LNCaP clone FGC (cell line): ENCODE measurements at regions not wholly inside any gene's neighbourhood (a gene's known extent, or its start where the extent isn't known, plus 50 kb on each side); places are given as distances from the start of the nearest gene placed in this dataset.
"Not testable (repeated sequence)": the region's sequence is repeated elsewhere in the genome, so short reads cannot be mapped to it uniquely, and the experiment has no call there.

ENCODE experiments used
- DNase-seq: peaks from one replicate; pipeline ENCODE4 v3.0.0-alpha.2; 2011; ENCODE audit warnings: low read depth
- H3K4me3 ChIP-seq: 2 replicates; pipeline ENCODE4 v1.5.1; 2011; ENCODE audit warnings: mild to moderate bottlenecking, low read depth, low read length, control low read depth
- TF ChIP-seq, protein P1 (sequence below): IDR thresholded peaks from 2 replicates; pipeline ENCODE4 v1.5.1; 2012; ENCODE audit warnings: mild to moderate bottlenecking; ENCODE audit not compliant: control insufficient read depth, insufficient read depth; ENCODE audit errors: extremely low read depth

DNA sequence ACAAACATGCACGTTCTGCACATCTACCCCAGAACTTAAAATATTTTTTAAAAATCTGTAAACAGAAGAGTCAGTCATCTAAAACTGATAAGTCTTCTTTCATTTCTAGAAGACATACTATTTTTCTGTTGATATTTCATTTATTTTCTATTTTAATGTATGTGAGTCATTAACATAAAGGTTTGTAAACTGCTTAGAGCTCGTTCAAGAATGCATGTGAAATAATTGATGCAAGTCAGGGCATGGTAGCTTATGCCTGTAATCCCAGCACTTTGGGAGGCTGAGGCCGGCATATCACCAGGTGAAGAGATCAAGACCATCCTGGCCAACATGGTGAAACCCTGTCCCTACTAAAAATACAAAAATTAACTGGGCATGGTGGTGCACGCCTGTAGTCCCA lies 219.9 kb upstream of the HSFY2 start:
- TF ChIP-seq, protein P1, sequence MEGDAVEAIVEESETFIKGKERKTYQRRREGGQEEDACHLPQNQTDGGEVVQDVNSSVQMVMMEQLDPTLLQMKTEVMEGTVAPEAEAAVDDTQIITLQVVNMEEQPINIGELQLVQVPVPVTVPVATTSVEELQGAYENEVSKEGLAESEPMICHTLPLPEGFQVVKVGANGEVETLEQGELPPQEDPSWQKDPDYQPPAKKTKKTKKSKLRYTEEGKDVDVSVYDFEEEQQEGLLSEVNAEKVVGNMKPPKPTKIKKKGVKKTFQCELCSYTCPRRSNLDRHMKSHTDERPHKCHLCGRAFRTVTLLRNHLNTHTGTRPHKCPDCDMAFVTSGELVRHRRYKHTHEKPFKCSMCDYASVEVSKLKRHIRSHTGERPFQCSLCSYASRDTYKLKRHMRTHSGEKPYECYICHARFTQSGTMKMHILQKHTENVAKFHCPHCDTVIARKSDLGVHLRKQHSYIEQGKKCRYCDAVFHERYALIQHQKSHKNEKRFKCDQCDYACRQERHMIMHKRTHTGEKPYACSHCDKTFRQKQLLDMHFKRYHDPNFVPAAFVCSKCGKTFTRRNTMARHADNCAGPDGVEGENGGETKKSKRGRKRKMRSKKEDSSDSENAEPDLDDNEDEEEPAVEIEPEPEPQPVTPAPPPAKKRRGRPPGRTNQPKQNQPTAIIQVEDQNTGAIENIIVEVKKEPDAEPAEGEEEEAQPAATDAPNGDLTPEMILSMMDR = no peak
- DNase-seq = no peak
- no peak overlapping the region for H3K4me3 ChIP-seq

DNA sequence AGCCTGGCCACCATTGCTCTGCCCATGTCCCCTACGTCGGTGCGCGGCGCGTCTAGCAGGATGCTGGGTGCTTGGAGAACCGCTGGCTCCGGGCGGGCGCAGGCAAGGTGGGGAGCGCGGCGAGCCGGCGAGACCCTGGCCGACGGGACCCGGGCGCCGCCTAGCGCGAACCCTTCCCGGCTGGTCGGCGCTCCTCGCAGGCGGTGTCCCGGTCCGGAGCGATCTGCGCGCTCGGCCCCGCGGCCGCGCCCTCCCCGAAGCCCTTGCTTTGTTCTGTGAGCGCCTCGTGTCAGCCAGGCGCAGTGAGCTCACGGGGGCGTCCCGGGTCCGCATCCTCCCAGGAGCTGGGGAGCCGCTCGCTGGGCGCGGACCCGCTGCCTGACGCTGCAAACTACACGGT lies 219.1 kb upstream of the HSFY2 start:
- DNase-seq, H3K4me3 ChIP-seq: not testable (repeated sequence)

DNA sequence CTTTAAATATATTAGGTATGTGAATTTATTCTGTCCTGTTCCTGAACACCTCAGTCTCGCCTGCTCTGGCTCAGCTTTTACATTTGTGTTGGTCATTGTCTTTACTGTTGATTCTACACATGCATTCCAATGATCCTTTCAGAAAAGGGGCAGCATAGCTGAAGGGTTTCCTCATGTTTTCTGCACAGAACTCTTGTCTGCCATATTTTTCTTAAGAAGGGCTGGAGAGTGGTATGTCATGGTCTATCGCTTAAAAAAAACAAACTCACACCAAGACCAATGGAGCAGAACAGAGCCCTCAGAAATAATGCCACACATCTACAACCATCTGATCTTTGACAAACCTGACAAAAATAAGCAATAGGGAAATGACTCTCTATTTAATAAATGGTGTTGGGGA lies 215.8 kb upstream of the HSFY2 start:
- DNase-seq = no peak
- TF ChIP-seq, protein P1 = no peak
- no peak overlapping the region for H3K4me3 ChIP-seq

DNA sequence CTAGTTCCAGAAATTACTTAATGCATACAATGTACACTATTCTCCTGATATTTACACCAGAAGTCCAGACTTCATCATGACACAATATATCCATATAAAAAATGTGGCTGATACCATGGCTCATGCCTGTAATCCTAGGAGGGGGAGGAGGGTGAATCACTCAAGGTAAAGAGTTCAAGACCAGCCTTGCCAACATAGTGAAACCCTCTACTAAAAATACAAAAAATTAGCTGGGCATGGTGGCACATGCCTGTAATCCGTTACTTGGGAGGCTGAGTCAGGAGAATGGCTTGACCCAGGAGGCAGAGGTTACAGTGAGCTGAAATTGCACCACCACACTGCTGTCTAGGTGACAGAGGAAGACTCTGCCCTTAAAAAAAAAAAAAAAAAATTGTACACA lies 192.5 kb upstream of the HSFY2 start:
- H3K4me3 ChIP-seq = no peak overlapping the region

DNA sequence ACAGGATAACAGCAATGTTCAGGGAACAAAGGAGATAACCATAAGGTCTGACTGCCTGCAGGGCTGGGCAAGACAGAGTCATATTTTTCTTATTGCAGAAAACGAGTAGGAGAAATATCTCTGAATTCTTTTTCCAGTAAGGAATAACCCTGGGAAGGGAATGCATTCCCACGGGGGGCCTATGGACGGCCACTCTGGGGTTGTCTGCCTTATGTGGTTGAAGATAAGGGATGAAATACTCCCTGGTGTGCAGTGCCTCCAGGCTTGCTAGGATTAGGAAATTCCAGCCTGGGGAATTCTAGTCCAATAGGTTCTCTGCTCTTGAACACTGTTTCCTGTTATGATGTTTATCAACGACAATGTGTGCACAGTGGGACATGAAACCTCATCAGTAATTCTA lies 185.3 kb upstream of the HSFY2 start:
- DNase-seq = no peak
- TF ChIP-seq, protein P1 = no peak
- H3K4me3 ChIP-seq = no peak overlapping the region

More for the DNA sequence above, 192.5 kb upstream of the HSFY2 start:
- TF ChIP-seq, protein P1 = no peak
- DNase-seq = no peak

DNA sequence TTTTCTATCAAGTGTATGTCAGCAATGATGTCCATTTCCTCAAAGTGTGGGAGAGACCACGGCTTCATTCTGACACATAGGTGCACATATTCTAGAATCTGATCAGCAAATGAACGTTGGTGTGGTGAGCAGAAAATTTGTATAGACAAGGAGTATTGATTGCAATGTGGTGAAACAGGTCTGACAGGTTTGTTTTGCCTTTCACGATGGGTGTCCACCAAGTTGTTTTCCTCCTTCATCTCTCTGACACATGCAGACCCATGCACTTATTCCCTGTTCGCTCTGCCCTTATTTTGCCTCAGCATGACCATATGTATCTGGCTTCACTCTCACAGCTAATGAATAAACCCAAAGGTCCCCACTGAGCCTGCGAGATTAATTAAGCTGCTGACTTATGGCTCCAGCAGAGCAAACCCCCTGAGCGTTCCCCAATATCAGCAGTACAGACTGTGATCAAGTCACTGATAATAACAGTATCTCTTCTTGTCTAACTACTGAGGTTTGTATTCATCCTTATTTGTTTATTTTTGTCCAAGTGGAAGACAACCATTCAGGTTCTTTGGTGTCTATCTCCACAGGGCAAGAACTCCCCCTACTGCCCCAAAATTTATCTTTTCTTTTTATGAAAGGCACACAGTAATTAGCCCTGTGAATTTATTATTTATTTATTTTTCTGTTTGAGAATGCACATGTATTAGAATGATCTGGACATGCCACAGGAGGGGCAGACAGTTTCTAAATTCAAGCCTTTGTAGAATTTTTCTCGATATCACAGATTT lies 178.3 kb upstream of the HSFY2 start:
- TF ChIP-seq, protein P1 = peak; percentile 45

DNA sequence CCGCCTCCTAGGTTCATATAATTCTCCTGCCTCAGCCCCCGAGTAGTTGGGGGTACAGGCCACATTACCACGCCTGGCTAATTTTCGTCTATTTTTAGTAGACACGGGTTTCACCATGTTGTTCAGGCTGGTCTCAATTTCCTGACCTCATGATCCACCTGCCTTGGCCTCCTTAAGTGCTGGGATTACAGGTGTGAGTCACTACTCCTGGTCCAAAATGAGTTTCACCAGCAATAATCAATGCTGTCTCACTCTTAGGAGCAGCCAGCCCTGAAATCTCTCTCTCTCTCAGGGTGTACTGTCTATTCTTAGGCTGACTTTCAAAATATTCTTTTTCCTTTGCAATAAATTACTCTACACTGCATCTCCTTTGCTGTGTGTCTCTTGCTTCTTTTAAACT lies 177.5 kb upstream of the HSFY2 start:
- TF ChIP-seq, protein P1 = no peak
- DNase-seq = no peak
- no peak overlapping the region for H3K4me3 ChIP-seq

More for the DNA sequence above, 178.3 kb upstream of the HSFY2 start:
- no peak overlapping the region for H3K4me3 ChIP-seq
- DNase-seq = peak; percentile 23
